Activated CD4-positive, alpha-beta T cell treated with anti-CD3 and anti-CD28 coated beads for 4 hours (primary cell): ENCODE measurements at regions not wholly inside any gene's neighbourhood (a gene's known extent, or its start where the extent isn't known, plus 50 kb on each side); places are given as distances from the start of the nearest gene placed in this dataset.

ENCODE experiments used
- DNase-seq, 2 donors: peaks; one replicate each; pipeline ENCODE4 v3.0.0-alpha.2; 2020

DNA sequence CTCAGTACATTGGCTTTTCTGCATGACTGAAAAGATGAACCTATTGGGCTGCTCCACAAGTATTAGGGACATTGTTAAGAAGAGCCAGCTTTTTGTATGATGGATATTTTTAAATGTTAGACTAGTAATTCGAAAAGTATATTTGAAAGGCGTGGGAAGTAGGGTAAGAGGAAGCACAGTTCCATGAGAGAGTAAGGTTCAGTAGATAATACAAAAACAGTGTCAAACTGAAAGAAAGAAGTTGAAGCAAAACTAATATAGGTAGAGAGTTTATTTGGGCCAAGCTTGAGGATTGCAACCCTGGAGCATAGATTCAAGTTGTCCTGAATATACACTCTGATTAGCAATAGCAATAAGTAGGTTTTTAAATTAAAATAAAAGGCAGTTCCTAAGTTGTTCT lies 193.9 kb downstream of the RASSF9 start:
- DNase-seq, result no peak

GRCh38 chr12:85642808-85643207 lies 193.4 kb downstream of the RASSF9 start:
- DNase-seq, result no peak

DNA sequence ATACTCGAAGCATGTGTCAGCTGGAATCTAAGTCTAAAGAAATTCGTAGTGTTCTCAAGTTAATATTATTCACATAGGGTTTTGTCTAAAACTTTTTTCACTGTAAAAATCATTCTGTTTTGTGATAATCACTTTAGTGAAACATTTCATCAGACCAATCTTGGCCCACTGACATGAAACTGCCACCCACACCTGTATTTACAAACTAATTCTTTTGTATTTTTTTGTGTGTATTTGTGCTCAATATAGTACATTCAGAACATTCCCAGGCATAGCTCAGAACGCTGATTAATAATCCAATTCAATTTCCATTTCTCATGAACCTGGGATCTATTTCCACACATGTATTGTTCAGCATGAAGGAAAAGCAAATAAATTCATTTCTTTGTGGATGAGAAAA lies 191.7 kb downstream of the RASSF9 start:
- no peak for DNase-seq

GRCh38 chr12:85653731-85654455 lies 182.3 kb downstream of the RASSF9 start:
- no peak for DNase-seq

- no peak for DNase-seq
Observed at GRCh38 chr12:85654456-85654840, 181.8 kb downstream of the RASSF9 start.

GRCh38 chr12:85656561-85656960 lies 179.6 kb downstream of the RASSF9 start:
- no peak for DNase-seq

DNA sequence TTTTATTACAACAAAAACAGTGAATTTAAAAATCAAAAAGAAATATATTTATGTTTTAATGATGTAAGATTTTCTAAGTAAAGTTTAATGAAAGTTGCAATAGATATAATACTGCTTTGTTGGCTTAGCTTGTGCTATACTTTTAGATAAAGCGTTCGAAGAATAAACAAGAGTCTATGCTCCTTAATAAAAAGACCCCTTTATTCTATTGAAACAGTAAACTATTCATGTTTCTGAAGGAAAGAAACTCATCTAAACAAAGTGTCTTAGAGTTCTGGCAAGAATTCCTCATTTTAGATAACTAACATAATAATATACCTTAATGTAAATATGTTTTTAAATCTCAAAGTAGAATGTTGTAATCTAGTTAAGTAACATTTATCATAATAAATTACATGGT lies 179.0 kb downstream of the RASSF9 start:
- no peak for DNase-seq

DNA sequence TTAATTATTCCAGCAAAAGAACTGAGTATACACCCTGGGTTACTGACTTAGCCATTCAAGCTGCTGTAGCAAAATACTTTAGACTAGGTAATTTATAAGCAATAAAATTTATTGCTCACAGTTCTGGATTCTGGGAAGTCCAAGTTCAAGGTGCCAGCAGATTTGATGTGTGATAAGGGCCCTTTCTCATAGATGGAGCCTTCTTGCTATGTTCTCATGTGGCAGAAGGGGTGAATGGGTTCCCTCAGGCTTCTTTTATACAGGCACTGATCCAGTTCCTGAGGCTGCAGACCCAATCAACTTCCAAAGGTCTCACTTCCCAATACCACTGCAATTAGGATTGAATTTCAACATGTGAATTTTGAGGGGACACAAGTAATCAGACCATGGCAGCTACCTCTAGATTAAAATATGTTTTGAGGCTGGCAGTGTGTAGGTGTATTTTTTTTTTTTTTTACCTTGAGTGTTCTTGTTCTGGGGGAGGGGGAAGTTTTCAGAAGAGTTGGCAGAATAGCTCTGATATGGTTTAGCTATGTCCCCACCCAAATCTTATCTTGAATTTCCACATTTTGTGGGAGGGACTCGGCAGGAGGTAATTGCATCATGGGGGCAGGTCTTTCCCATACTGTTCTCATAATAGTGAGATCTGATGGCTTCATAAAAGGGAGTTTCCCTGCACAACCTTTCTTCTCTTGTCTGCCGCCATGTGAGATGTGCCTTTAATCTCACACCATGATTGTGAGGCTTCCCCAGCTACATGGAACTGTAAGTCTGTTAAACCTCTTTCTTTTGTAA lies 178.2 kb downstream of the RASSF9 start:
- no peak for DNase-seq

- DNase-seq, result no peak
Observed at GRCh38 chr12:85659754-85660530, 176.3 kb downstream of the RASSF9 start.

- no peak for DNase-seq
Observed at GRCh38 chr12:85661461-85662206, 174.6 kb downstream of the RASSF9 start.

- no peak for DNase-seq
Observed at GRCh38 chr12:85662207-85662602, 174.0 kb downstream of the RASSF9 start.

DNA sequence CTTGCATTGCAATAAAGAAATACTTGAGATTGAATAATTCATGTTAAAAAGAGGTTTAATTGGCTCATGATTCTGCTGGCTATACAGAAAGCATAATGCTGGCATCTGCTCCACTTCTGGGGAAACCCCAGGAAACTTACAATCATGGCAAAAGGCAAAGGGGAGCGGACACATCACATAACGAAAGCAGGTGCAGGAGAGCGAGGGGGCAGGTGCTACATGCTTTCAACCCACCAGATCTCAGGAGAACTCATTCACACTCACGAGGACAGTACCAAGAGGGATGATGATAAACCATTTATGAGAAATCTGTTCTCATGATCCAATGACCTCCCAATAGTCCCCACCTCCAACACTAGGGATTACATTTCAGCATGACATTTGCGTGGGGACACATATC lies 172.6 kb downstream of the RASSF9 start:
- DNase-seq, result no peak

DNA sequence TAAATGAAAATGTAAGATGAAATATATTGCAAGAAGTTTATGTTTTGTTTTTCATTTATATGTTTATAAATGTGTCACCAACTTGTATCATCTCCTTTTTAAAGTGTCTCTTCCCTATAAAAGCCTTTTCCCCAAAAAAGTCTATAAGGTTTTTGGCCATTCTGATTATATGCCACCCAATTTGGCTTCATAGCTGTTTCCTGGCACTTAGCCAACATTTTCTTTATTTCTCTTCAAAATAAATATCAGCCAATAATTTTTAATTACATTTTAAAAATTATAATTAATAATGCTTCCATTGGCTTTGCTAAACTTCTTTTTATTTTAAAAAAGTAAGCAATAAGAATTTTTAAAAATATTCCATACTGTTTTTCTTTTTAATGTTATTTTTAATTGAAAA lies 171.8 kb downstream of the RASSF9 start:
- DNase-seq, result no peak

GRCh38 chr12:85669911-85670310 lies 166.3 kb downstream of the RASSF9 start:
- no peak for DNase-seq

DNA sequence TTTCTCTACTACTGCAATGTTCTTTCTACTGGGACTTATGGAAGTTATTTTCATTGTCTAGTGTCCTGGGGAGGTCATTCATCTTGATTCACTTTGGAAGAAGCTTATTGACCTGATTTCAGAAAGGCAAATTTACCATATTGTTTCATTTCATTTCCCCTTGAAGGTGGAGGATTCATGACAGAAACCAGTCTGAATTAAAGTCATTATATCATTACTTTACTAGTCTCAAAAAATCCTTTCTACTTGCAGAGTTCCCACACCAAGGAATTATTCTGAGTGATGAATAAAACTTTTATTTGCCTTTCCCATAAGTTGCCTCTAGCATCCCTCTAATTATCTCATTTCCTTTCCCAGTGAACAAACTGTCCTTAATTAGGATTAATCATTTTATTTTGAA lies 163.8 kb downstream of the RASSF9 start:
- DNase-seq, result no peak

- DNase-seq, result no peak
Observed at GRCh38 chr12:85673921-85674420, 162.2 kb downstream of the RASSF9 start.

GRCh38 chr12:85676816-85677749 lies 159.1 kb downstream of the RASSF9 start:
- no peak for DNase-seq

DNA sequence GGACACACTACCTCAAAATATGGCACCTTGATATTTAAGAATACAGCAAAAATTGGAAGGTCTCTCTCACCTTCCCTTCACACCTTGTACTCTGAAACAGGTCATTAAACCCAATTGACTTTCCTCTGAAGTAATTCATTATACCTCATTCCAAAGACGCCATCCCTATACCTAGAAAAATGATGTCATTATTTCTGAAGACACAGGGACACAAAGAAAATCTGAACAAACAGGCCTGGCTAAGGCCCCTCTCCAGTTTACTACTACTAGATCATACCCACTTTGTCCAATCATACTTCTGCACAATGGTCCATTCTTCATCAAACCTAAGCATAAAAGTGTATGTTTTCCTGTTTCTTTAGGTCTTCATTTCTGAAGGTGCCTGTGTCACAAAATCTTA lies 156.9 kb downstream of the RASSF9 start:
- DNase-seq, result no peak

DNA sequence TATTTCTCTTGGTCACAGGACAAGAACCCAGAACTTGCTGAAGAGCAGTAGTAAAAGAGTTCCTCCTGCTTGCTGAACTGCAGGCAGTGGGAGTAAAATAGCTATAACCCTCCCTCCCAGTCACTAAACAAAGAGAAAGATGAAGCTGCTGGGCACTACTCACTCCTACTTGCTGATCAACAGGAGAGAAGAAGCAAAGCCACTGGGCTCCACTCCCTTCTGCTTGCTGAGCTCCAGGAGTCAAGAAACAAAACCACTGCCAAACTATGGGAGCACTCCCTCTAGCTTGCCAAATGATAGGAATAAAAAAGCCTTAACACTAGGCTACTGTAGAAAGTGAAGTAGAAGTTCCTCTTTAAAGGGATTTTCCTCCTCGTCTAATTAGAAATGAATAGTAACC lies 155.3 kb downstream of the RASSF9 start:
- no peak for DNase-seq

- no peak for DNase-seq
Observed at GRCh38 chr12:85681333-85681732, 154.9 kb downstream of the RASSF9 start.

DNA sequence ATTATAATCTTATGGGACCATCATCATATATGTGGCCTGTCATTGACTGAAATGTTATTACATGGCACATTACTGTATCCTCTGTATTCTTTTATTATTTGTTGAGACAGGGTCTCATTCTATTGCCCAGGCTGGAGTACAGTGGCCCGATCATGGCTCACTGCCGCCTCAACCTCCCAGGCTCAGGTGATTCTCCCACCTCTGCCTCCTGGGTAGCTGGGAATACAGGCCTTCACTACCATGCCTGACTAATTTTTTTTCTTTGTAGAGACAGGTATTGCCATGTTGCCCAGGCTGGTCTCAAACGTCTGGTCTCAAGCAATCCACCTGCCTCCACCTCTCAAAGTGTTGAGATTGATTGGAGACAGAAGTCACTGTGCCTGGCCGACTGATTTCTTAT lies 153.2 kb downstream of the RASSF9 start:
- DNase-seq, result no peak

- DNase-seq, result no peak
Observed at GRCh38 chr12:85688837-85689236, 147.4 kb downstream of the RASSF9 start.
